NCI-H2227 (cell line): ENCODE measurements at regions not wholly inside any gene's neighbourhood (a gene's known extent, or its start where the extent isn't known, plus 50 kb on each side); places are given as distances from the start of the nearest gene placed in this dataset.
"Not testable (repeated sequence)": the region's sequence is repeated elsewhere in the genome, so short reads cannot be mapped to it uniquely, and the experiment has no call there.

Source experiments
- DNase-seq: peaks from one replicate; lab custom pipeline; 2025; ENCODE audit not compliant: unreplicated experiment; lab: John Stamatoyannopoulos, UW

GRCh38 chr5:145467446-145467845 lies 367.7 kb downstream of the PRELID2 start:
- DNase-seq = no peak

- no peak for DNase-seq
Observed at GRCh38 chr5:145466533-145466932, 368.6 kb downstream of the PRELID2 start.

- no peak for DNase-seq
Observed at GRCh38 chr5:145465474-145466263, 369.5 kb downstream of the PRELID2 start.

- DNase-seq = no peak
Observed at GRCh38 chr5:145464171-145464570, 371.0 kb downstream of the PRELID2 start.

- DNase-seq = no peak
Observed at GRCh38 chr5:145463634-145464033, 371.5 kb downstream of the PRELID2 start.

GRCh38 chr5:145462525-145462924 lies 372.6 kb downstream of the PRELID2 start:
- DNase-seq = no peak

- DNase-seq = no peak
Observed at GRCh38 chr5:145450286-145450885, 384.8 kb downstream of the PRELID2 start.

GRCh38 chr5:145449794-145450193 lies 385.3 kb downstream of the PRELID2 start:
- no peak for DNase-seq

GRCh38 chr5:145446875-145447274 lies 388.3 kb downstream of the PRELID2 start:
- not testable (repeated sequence) for DNase-seq

- no peak for DNase-seq
Observed at GRCh38 chr5:145446412-145446811, 388.7 kb downstream of the PRELID2 start.

- DNase-seq = no peak
Observed at GRCh38 chr5:145445027-145445426, 390.1 kb downstream of the PRELID2 start.

GRCh38 chr5:145443964-145444363 lies 391.2 kb downstream of the PRELID2 start:
- DNase-seq = no peak

- DNase-seq = no peak
Observed at GRCh38 chr5:145443366-145443765, 391.8 kb downstream of the PRELID2 start.

- not testable (repeated sequence) for DNase-seq
Observed at GRCh38 chr5:145442661-145443060, 392.5 kb downstream of the PRELID2 start.

GRCh38 chr5:145441228-145441627 lies 393.9 kb downstream of the PRELID2 start:
- DNase-seq = no peak

- DNase-seq = no peak
Observed at GRCh38 chr5:145437627-145438026, 397.5 kb downstream of the PRELID2 start.

GRCh38 chr5:145433077-145433476 lies 402.1 kb downstream of the PRELID2 start:
- peak; percentile 23 for DNase-seq

- no peak for DNase-seq
Observed at GRCh38 chr5:145429170-145429569, 406.0 kb downstream of the PRELID2 start.

- DNase-seq = no peak
Observed at GRCh38 chr5:145408048-145408341, 427.1 kb downstream of the PRELID2 start.

GRCh38 chr5:145407300-145408047 lies 427.7 kb downstream of the PRELID2 start:
- no peak for DNase-seq

GRCh38 chr5:145403992-145404391 lies 431.1 kb downstream of the PRELID2 start:
- no peak for DNase-seq

- no peak for DNase-seq
Observed at GRCh38 chr5:145396888-145397287, 438.3 kb downstream of the PRELID2 start.
